ENCODE measurements at regions not wholly inside any gene's neighbourhood (a gene's known extent, or its start where the extent isn't known, plus 50 kb on each side); places are given as distances from the start of the nearest gene placed in this dataset.

DNA sequence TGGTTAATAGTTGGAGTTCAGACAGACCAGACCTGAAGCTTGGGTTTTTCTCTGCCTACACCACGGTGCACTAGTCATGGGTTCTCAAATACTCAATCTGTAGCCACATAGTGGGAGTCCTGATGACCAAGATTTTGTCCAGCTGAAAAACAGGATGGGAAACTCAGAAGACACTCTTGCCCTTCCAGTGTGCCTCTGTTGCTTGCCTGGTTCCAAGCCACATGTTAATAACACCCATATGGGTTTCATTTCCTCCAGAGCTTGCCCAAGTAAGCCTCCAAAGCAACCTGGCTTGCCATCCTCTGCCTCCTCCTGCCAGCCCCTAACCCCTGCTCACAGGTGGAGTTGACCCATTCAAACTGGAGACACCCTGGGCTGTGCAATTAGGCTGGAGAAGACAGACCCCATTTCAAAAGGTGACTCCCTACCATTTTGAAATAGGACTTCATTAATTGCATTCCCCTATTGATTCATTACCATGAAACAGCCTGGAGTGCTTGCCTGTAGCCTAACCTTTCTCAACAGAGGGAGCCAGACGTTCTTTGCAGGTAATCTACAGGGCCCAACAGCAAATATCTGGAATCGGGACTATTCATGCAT, 108.0 kb upstream of the HABP2 start:
- TF ChIP-seq POLR2A (IDR thresholded peaks at IDR 0.05) (no peak), CTCF (IDR thresholded peaks at IDR 0.05) (no peak), POLR2AphosphoS5 (IDR thresholded peaks at IDR 0.05) (no peak), EP300 (IDR thresholded peaks at IDR 0.05) (no peak)

All from sigmoid colon (tissue), 4 donors.